ENCODE measurements at regions not wholly inside any gene's neighbourhood (a gene's known extent, or its start where the extent isn't known, plus 50 kb on each side); places are given as distances from the start of the nearest gene placed in this dataset.

DNA sequence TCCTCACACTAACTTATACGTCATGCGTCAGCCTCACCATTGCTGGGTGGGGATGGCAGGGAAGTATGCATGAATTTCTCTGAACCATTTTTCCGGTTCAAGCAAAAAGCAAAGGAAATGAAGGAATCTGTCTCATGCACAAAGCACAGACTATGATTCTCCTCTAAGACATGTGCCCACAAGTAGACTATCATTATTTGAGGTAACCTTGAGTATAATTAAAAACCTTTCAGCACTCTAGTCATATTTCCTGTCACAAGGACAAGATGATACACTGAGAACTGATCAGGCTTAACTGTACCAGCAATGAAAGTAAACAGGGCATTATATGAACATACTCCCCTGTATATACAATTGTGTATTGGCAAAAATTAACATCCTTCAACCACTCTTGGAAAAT, 56.7 kb upstream of the TSC22D2 start:
- Mint-ChIP-seq H3K4me1 (peaks cover 42 to 45% of the 10 kb centered on the region in 2 experiments), H3K4me3 (no peak overlapping the region), H3K27ac (no peak overlapping the region), H3K36me3 (ENCODE audit: insufficient read depth in 1 of 3, low read depth in 3 of 3) (no peaks in the 10 kb centered on the region), H3K27me3 (ENCODE audit: low read depth) (no peaks in the 10 kb centered on the region), H3K9me3 (no peaks in the 10 kb centered on the region)
- Histone ChIP-seq H3K14ac (ENCODE audit: insufficient read depth, low read length) (no peak overlapping the region), H3K79me1 (ENCODE audit: insufficient read depth, low read depth, low read length, poor library complexity, severe bottlenecking) (no peaks in the 10 kb centered on the region), H3K4me2 (ENCODE audit: insufficient read depth, insufficient read length, low read length) (no peak overlapping the region), H3T11ph (ENCODE audit: low read length) (no peak overlapping the region), H2BK15ac (ENCODE audit: low read depth, low read length) (no peak overlapping the region), H2BK12ac (ENCODE audit: insufficient read length, low read depth, low read length) (no peak overlapping the region), H2BK20ac (ENCODE audit: low read depth, low read length, poor library complexity, severe bottlenecking) (no peak overlapping the region), H2AK5ac (ENCODE audit: insufficient read length, low read length) (no peak overlapping the region), H3K23me2 (ENCODE audit: insufficient read length, low read depth, low read length, poor library complexity, severe bottlenecking) (no peaks in the 10 kb centered on the region), H4K5ac (ENCODE audit: insufficient read length, low read depth, low read length) (no peak overlapping the region), H4K20me1 (ENCODE audit: control insufficient read depth, insufficient read depth, insufficient read length) (no peaks in the 10 kb centered on the region), H3K4me1 (ENCODE audit: insufficient read depth, low read length) (peaks cover 11% of the 10 kb centered on the region; the same call in 1 of the 2 replicates), H2BK120ac (ENCODE audit: low read depth, low read length, poor library complexity, severe bottlenecking) (no peak overlapping the region), H2AFZ (ENCODE audit: low read length) (no peak overlapping the region), H3K79me2 (ENCODE audit: insufficient read depth, low read length) (no peaks in the 10 kb centered on the region), H3K18ac (ENCODE audit: insufficient read length, low read depth, low read length) (no peak overlapping the region), H3K9ac (ENCODE audit: extremely low read depth, insufficient read length, low read length) (no peak overlapping the region), H4K91ac (ENCODE audit: insufficient read length, low read depth, low read length) (no peak overlapping the region), H3K23ac (ENCODE audit: insufficient read length, low read depth, low read length) (no peak overlapping the region), H2BK5ac (ENCODE audit: insufficient read length, low read length) (no peak overlapping the region), H3K4ac (ENCODE audit: low read depth, low read length) (no peak overlapping the region), H3K27me3 (ENCODE audit: insufficient read depth, low read length) (no peaks in the 10 kb centered on the region), H3K56ac (ENCODE audit: insufficient read length, low read depth, low read length) (no peak overlapping the region), H3K9me3 (ENCODE audit: control insufficient read depth, low read depth, low read length) (no peaks in the 10 kb centered on the region), H3K27ac (ENCODE audit: insufficient read length, low read depth, low read length) (no peak overlapping the region), H4K8ac (replicated peaks; ENCODE audit: insufficient read length, low read depth, low read length) (no peak overlapping the region)
- TF ChIP-seq, protein P1, sequence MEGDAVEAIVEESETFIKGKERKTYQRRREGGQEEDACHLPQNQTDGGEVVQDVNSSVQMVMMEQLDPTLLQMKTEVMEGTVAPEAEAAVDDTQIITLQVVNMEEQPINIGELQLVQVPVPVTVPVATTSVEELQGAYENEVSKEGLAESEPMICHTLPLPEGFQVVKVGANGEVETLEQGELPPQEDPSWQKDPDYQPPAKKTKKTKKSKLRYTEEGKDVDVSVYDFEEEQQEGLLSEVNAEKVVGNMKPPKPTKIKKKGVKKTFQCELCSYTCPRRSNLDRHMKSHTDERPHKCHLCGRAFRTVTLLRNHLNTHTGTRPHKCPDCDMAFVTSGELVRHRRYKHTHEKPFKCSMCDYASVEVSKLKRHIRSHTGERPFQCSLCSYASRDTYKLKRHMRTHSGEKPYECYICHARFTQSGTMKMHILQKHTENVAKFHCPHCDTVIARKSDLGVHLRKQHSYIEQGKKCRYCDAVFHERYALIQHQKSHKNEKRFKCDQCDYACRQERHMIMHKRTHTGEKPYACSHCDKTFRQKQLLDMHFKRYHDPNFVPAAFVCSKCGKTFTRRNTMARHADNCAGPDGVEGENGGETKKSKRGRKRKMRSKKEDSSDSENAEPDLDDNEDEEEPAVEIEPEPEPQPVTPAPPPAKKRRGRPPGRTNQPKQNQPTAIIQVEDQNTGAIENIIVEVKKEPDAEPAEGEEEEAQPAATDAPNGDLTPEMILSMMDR (conservative IDR thresholded peaks at IDR 0.05): no peak
- WGBS (ENCODE audit: extremely low coverage, insufficient read length, low lambda C conversion rate): no CpG with 5 or more reads among the region's 3 CpGs
- DNase-seq: no peak
